WTC11 (cell line): ENCODE measurements at regions not wholly inside any gene's neighbourhood (a gene's known extent, or its start where the extent isn't known, plus 50 kb on each side); places are given as distances from the start of the nearest gene placed in this dataset.

Experiments
- ATAC-seq: fragments of 200-7000 bp; cut with Tn5 transposase; 2 replicates; pipeline ENCODE4 v1.10.0; 2021; ENCODE audit warnings: mild to moderate bottlenecking, moderate library complexity
- CTCF ChIA-PET: fragments of 300-600 bp; sonication (Branson Sonifier 250); formaldehyde crosslinking; loops from one replicate; lab custom pipeline; 2021; ENCODE audit warnings: antibody characterized with exemption; lab: Charles Lee
- POLR2A ChIA-PET: fragments of 350-600 bp; sonication (Branson Sonifier 250); formaldehyde crosslinking; loops from one replicate; lab custom pipeline; 2021; ENCODE audit warnings: antibody characterized with exemption; lab: Charles Lee
- DNase-seq: peaks from one replicate; pipeline ENCODE4 v3.0.0; 2021; ENCODE audit warnings: low spot score
- H3K27ac Mint-ChIP-seq: 2 replicates; pipeline ENCODE4 v1.8.0; 2021; ENCODE audit warnings: mixed read lengths
- H3K27me3 Mint-ChIP-seq: 2 replicates; pipeline ENCODE4 v1.8.0; 2021; ENCODE audit warnings: low read depth, mild to moderate bottlenecking, moderate library complexity, mixed read lengths
- H3K36me3 Mint-ChIP-seq: 2 replicates; pipeline ENCODE4 v1.8.0; 2021; ENCODE audit warnings: mixed read lengths
- H3K4me1 Mint-ChIP-seq: 2 replicates; pipeline ENCODE4 v1.8.0; 2022; ENCODE audit warnings: mixed read lengths
- H3K4me3 Mint-ChIP-seq: 2 replicates; pipeline ENCODE4 v1.8.0; 2021; ENCODE audit warnings: mild to moderate bottlenecking, moderate library complexity, mixed read lengths
- H3K9me3 Mint-ChIP-seq: 2 replicates; pipeline ENCODE4 v1.8.0; 2021; ENCODE audit warnings: mixed read lengths
- CREB1 ChIP-seq: sonication (generic); formaldehyde crosslinking; IDR thresholded peaks from 2 replicates; pipeline ENCODE4 v1.8.0; 2023; ENCODE audit warnings: mild to moderate bottlenecking, missing genetic modification reagents
- CREM ChIP-seq: sonication (generic); formaldehyde crosslinking; IDR thresholded peaks from 2 replicates; pipeline ENCODE4 v1.8.1; 2022; ENCODE audit warnings: mild to moderate bottlenecking, missing genetic modification reagents, moderate library complexity
- E2F4 ChIP-seq: sonication (generic); formaldehyde crosslinking; IDR thresholded peaks from 2 replicates; pipeline ENCODE4 v1.8.1; 2022; ENCODE audit warnings: low read depth, mild to moderate bottlenecking, moderate library complexity, missing genetic modification reagents, borderline replicate concordance
- ELF4 ChIP-seq: sonication (generic); formaldehyde crosslinking; IDR thresholded peaks from 2 replicates; pipeline ENCODE4 v1.8.1; 2022; ENCODE audit warnings: low read depth, mild to moderate bottlenecking, moderate library complexity, missing genetic modification reagents
- FOXJ3 ChIP-seq: sonication (generic); formaldehyde crosslinking; IDR thresholded peaks from 2 replicates; pipeline ENCODE4 v1.9.0; 2021; ENCODE audit warnings: missing genetic modification reagents, mild to moderate bottlenecking, borderline replicate concordance
- FOXK1 ChIP-seq: sonication (generic); formaldehyde crosslinking; IDR thresholded peaks from 2 replicates; pipeline ENCODE4 v1.8.0; 2022; ENCODE audit warnings: mild to moderate bottlenecking, moderate library complexity, missing genetic modification reagents
- GTF2I ChIP-seq: fragments of 250-450 bp; sonication (Bioruptor Pico); conservative IDR thresholded peaks from 2 replicates; pipeline ENCODE4 v1.4.0; 2021; ENCODE audit warnings: mild to moderate bottlenecking
- JUN ChIP-seq: sonication (generic); formaldehyde crosslinking; IDR thresholded peaks from 2 replicates; pipeline ENCODE4 v1.8.0; 2023; ENCODE audit warnings: mild to moderate bottlenecking, missing genetic modification reagents
- MAX ChIP-seq: sonication (generic); formaldehyde crosslinking; IDR thresholded peaks from 2 replicates; pipeline ENCODE4 v1.8.0; 2022; ENCODE audit warnings: mild to moderate bottlenecking, missing genetic modification reagents
- MYBL2 ChIP-seq: sonication (generic); formaldehyde crosslinking; IDR thresholded peaks from 2 replicates; pipeline ENCODE4 v1.8.1; 2023; ENCODE audit warnings: mild to moderate bottlenecking, moderate library complexity, missing genetic modification reagents
- NFATC4 ChIP-seq: fragments of 250-450 bp; sonication (Bioruptor Pico); IDR thresholded peaks from 2 replicates; pipeline ENCODE4 v1.9.0; 2021; ENCODE audit warnings: mild to moderate bottlenecking
- NFE2L1 ChIP-seq: sonication (generic); formaldehyde crosslinking; IDR thresholded peaks from 2 replicates; pipeline ENCODE4 v1.8.1; 2023; ENCODE audit warnings: missing genetic modification reagents
- PREB ChIP-seq: sonication (generic); formaldehyde crosslinking; IDR thresholded peaks from 2 replicates; pipeline ENCODE4 v1.8.1; 2022; ENCODE audit warnings: mild to moderate bottlenecking, missing genetic modification reagents, moderate library complexity, borderline replicate concordance
- RORB ChIP-seq: fragments of 250-450 bp; sonication (Bioruptor Pico); IDR thresholded peaks from 2 replicates; pipeline ENCODE4 v1.9.0; 2021; ENCODE audit warnings: mild to moderate bottlenecking
- TEAD4 ChIP-seq: sonication (generic); formaldehyde crosslinking; IDR thresholded peaks from 2 replicates; pipeline ENCODE4 v1.8.0; 2022; ENCODE audit warnings: mild to moderate bottlenecking, missing genetic modification reagents
- ZNF121 ChIP-seq: sonication (generic); formaldehyde crosslinking; IDR thresholded peaks from 2 replicates; pipeline ENCODE4 v1.8.0; 2023; ENCODE audit warnings: missing genetic modification reagents
- TF ChIP-seq, protein P1 (sequence below): sonication (generic); formaldehyde crosslinking; IDR thresholded peaks from 2 replicates; pipeline ENCODE4 v1.8.0; 2022; ENCODE audit warnings: missing genetic modification reagents
- TF ChIP-seq, protein P2 (sequence below): fragments of 250-450 bp; sonication (Bioruptor Pico); conservative IDR thresholded peaks from 2 replicates; pipeline ENCODE4 v1.9.0; 2021; ENCODE audit warnings: mild to moderate bottlenecking

DNA sequence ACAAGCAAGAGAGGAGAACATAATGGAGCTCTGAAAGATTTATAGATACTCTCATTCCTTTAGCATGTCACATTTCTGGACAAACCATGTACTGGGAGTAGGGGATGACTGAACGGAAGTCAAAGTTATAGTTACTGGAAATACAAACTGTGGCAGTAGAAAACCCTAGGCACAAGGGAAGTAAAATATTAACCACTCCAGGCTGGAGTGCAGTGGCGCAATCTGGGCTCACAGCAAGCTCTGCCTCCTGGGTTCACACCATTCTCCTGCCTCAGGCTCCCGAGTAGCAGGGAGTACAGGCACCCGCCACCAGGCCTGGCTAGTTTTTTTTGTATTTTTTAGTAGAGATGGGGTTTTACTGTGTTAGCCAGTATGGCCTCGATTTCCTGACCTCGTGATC is 167.3 kb downstream of the KDM5D start:
- no peak for TF ChIP-seq FOXJ3
- no peak for TF ChIP-seq TEAD4
- TF ChIP-seq ZNF121 (CRISPR knock-in tag) = no peak
- no peak for TF ChIP-seq FOXK1
- TF ChIP-seq MYBL2 (CRISPR knock-in tag) = no peak
- no peak for TF ChIP-seq MAX (CRISPR knock-in tag)
- TF ChIP-seq GTF2I = no peak
- TF ChIP-seq RORB (CRISPR knock-in tag) = no peak
- H3K4me1 Mint-ChIP-seq = peaks cover 24% of the 10 kb centered on the region
- no peak overlapping the region for H3K4me3 Mint-ChIP-seq
- POLR2A ChIA-PET = no interaction called here
- H3K27ac Mint-ChIP-seq = no peak overlapping the region
- ATAC-seq (no peak), DNase-seq (no peak)
- CTCF ChIA-PET = no interaction called here
- no peaks in the 10 kb centered on the region for H3K9me3 Mint-ChIP-seq
- no peaks in the 10 kb centered on the region for H3K27me3 Mint-ChIP-seq
- H3K36me3 Mint-ChIP-seq = peaks cover 20% of the 10 kb centered on the region

DNA sequence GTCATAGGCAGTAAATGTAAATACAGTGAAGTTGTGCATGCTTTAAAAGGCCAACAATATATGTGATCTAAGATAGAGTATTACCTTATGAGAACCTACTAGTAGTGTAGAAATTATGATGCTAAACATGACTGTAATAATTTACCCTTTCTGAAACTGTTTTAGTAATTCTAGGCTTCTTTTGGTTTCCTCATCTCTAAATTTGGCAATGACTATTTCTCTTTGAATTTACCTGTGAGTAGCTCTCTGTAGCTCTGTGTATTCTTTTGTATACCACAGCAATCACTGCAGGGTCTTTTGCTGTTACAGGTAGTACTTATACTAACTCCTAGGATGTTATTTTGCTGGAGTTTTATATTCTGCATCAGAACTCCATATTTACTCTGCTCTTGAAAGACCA is 169.6 kb downstream of the KDM5D start:
- TF ChIP-seq, protein P1, sequence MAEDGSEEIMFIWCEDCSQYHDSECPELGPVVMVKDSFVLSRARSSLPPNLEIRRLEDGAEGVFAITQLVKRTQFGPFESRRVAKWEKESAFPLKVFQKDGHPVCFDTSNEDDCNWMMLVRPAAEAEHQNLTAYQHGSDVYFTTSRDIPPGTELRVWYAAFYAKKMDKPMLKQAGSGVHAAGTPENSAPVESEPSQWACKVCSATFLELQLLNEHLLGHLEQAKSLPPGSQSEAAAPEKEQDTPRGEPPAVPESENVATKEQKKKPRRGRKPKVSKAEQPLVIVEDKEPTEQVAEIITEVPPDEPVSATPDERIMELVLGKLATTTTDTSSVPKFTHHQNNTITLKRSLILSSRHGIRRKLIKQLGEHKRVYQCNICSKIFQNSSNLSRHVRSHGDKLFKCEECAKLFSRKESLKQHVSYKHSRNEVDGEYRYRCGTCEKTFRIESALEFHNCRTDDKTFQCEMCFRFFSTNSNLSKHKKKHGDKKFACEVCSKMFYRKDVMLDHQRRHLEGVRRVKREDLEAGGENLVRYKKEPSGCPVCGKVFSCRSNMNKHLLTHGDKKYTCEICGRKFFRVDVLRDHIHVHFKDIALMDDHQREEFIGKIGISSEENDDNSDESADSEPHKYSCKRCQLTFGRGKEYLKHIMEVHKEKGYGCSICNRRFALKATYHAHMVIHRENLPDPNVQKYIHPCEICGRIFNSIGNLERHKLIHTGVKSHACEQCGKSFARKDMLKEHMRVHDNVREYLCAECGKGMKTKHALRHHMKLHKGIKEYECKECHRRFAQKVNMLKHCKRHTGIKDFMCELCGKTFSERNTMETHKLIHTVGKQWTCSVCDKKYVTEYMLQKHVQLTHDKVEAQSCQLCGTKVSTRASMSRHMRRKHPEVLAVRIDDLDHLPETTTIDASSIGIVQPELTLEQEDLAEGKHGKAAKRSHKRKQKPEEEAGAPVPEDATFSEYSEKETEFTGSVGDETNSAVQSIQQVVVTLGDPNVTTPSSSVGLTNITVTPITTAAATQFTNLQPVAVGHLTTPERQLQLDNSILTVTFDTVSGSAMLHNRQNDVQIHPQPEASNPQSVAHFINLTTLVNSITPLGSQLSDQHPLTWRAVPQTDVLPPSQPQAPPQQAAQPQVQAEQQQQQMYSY (CRISPR knock-in tag) = no peak
- TF ChIP-seq JUN (CRISPR knock-in tag) = no peak
- no peak for TF ChIP-seq NFATC4 (CRISPR knock-in tag)
- ATAC-seq (no peak), DNase-seq (no peak)
- Mint-ChIP-seq H3K4me3 (no peak overlapping the region), H3K36me3 (peaks cover 13% of the 10 kb centered on the region; the same call in 1 of the 2 replicates), H3K4me1 (peaks cover 40% of the 10 kb centered on the region), H3K9me3 (no peaks in the 10 kb centered on the region), H3K27me3 (no peaks in the 10 kb centered on the region), H3K27ac (no peak overlapping the region)
- ChIA-PET CTCF (no interaction called here), POLR2A (no interaction called here)

- DNase-seq (no peak), ATAC-seq (no peak)
- ChIA-PET POLR2A (no interaction called here), CTCF (no interaction called here)
- no peak overlapping the region for H3K4me3 Mint-ChIP-seq
- H3K27me3 Mint-ChIP-seq = no peaks in the 10 kb centered on the region
- peaks cover 37% of the 10 kb centered on the region for H3K4me1 Mint-ChIP-seq
- H3K9me3 Mint-ChIP-seq = no peaks in the 10 kb centered on the region
- peaks cover 7% of the 10 kb centered on the region; the same call in 1 of the 2 replicates for H3K36me3 Mint-ChIP-seq
- H3K27ac Mint-ChIP-seq = no peak overlapping the region
- no peak for TF ChIP-seq E2F4 (CRISPR knock-in tag)
- TF ChIP-seq ELF4 (CRISPR knock-in tag) = no peak
- no peak for TF ChIP-seq NFE2L1 (CRISPR knock-in tag)
- TF ChIP-seq, protein P2, sequence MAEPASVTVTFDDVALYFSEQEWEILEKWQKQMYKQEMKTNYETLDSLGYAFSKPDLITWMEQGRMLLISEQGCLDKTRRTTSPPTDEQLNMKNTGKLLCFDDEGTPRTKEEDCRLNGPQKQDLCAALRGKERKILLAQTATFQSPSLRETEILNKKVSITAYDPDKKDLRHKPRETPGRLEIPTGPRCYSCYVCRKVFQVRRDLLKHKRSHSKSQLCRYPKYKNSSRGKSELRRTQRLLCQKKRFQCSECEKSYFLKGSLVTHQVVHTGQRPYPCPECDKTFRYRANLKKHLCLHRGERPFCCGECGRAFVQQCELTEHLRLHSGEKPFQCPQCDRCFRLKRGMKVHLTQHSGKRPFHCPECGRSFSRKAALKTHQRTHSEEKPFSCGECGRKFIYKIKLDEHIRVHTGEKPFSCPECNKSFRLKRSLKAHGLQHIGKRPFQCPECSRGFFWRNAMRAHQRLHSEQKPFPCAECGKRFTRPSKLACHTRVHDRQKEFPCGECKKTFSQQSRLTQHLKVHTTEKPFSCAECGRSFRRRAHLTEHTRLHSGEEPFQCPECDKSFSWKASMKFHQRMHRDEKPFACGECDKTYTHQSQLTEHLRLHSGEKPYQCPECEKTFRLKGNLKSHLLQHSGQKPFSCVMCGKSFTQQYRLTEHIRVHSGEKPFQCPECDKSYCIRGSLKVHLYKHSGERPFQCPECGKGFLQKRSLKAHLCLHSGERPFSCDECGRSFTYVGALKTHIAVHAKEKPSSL = no peak
- TF ChIP-seq CREM (CRISPR knock-in tag) = no peak
- no peak for TF ChIP-seq PREB (CRISPR knock-in tag)
- TF ChIP-seq CREB1 = no peak
Measured at GRCh38 chrY:19573646-19574045, 170.9 kb downstream of the KDM5D start.
